HCT116 (cell line): ENCODE measurements at regions not wholly inside any gene's neighbourhood (a gene's known extent, or its start where the extent isn't known, plus 50 kb on each side); places are given as distances from the start of the nearest gene placed in this dataset.
"Not testable (repeated sequence)": the region's sequence is repeated elsewhere in the genome, so short reads cannot be mapped to it uniquely, and the experiment has no call there.

ENCODE experiments used
- ATAC-seq: fragments of 200-7000 bp; cut with Tn5 transposase; 2 replicates; pipeline ENCODE4 v1.9.1; 2020; ENCODE audit warnings: mild to moderate bottlenecking, moderate library complexity
- BruUV-seq: library from RNA; stranded (reverse); fragments of 400-500 nt; replicated peaks from 2 replicates; lab custom pipeline; 2021; lab: Mats Ljungman, UMichigan
- CTCF ChIA-PET: fragments of 300-600 bp; sonication (Branson Sonifier 250); formaldehyde crosslinking; loops from one replicate; lab custom pipeline; 2021; ENCODE audit warnings: antibody characterized with exemption; lab: Charles Lee
- POLR2A ChIA-PET: fragments of 300-600, 350-600 bp; sonication (Branson Sonifier 250); formaldehyde crosslinking; loops from one replicate; lab custom pipeline; 2021; ENCODE audit warnings: antibody characterized with exemption; lab: Charles Lee
- RAD21 ChIA-PET, 2 experiments: fragments of 300-600 bp; sonication (Branson Sonifier 250); formaldehyde crosslinking; loops; one replicate each; lab custom pipeline; 2023; ENCODE audit warnings: low total read pairs in 2 of 2; ENCODE audit not compliant: uncharacterized antibody in 2 of 2, unreplicated experiment in 2 of 2, low non-redundant PET in 1 of 2; lab: Charles Lee
- DNase-seq: peaks from one replicate; pipeline ENCODE4 v3.0.0-alpha.2; 2010; ENCODE audit warnings: low read depth, low spot score
- H2AFZ ChIP-seq: fragments of 200-600 bp; shearing (Covaris generic), sonication (generic); 2 replicates; pipeline ENCODE4 v1.6.1; 2017; ENCODE audit warnings: low read depth, mixed run types, mixed read lengths, antibody characterized with exemption, low read length; ENCODE audit not compliant: poor library complexity, severe bottlenecking
- H3K27ac ChIP-seq: 2 replicates; pipeline ENCODE4 v1.5.1; 2012; ENCODE audit warnings: low read depth, low read length
- H3K27me3 ChIP-seq: fragments of 200-600 bp; sonication (generic); 2 replicates; pipeline ENCODE4 v1.6.1; 2016; ENCODE audit warnings: mixed run types, low read length, mixed read lengths; ENCODE audit not compliant: insufficient read depth
- H3K36me3 ChIP-seq, 2 experiments: fragments of 200-500 bp in 1 of 2; fragments of 200-600 bp in 1 of 2; sonication (Bioruptor generic) in 1 of 2; sonication (generic) in 1 of 2; 2 replicates each; pipeline versions ENCODE4 v1.5.1 to v1.6.1; 2014 to 2016; ENCODE audit warnings: low read length in 2 of 2, inconsistent platforms in 1 of 2, mixed read lengths in 1 of 2, mixed run types in 1 of 2; ENCODE audit not compliant: insufficient read depth in 2 of 2, control insufficient read depth in 1 of 2
- H3K4me1 ChIP-seq, 2 experiments: fragments of 200-600 bp in 1 of 2; sonication (generic) in 1 of 2; 2 replicates each; pipeline versions ENCODE4 v1.5.1 to v1.6.1; 2012 to 2017; ENCODE audit warnings: low read length in 2 of 2, inconsistent platforms in 1 of 2, mild to moderate bottlenecking in 1 of 2, mixed read lengths in 1 of 2, mixed run types in 1 of 2, moderate library complexity in 1 of 2; ENCODE audit not compliant: insufficient read depth in 2 of 2, control insufficient read depth in 1 of 2
- H3K4me2 ChIP-seq: fragments of 200-600 bp; sonication (generic); 2 replicates; pipeline ENCODE4 v1.6.1; 2017; ENCODE audit warnings: mixed run types, low read length, mixed read lengths
- H3K4me3 ChIP-seq, 2 experiments: fragments of 200-600 bp in 1 of 2; sonication (generic) in 1 of 2; replicated peaks in 1 of 2; 2 replicates each; pipeline ENCODE4 v1.5.1; 2011 to 2016; ENCODE audit warnings: low read length in 2 of 2, control low read depth in 1 of 2, low read depth in 1 of 2, mild to moderate bottlenecking in 1 of 2, mixed read lengths in 1 of 2, mixed run types in 1 of 2
- H3K79me2 ChIP-seq: fragments of 200-600 bp; sonication (generic); 2 replicates; pipeline ENCODE4 v1.6.1; 2017; ENCODE audit warnings: mild to moderate bottlenecking, mixed run types, low read length, moderate library complexity, mixed read lengths; ENCODE audit not compliant: insufficient read depth
- H3K9ac ChIP-seq: fragments of 200-600 bp; sonication (generic); 2 replicates; pipeline ENCODE4 v1.6.1; 2016; ENCODE audit warnings: low read length, mixed read lengths
- H3K9me2 ChIP-seq: fragments of 200-600 bp; sonication (generic), shearing (Covaris generic); 2 replicates; pipeline ENCODE4 v1.6.1; 2017; ENCODE audit warnings: mixed run types, mild to moderate bottlenecking, moderate library complexity; ENCODE audit not compliant: insufficient read depth
- H3K9me3 ChIP-seq, 2 experiments: fragments of 200-500 bp in 1 of 2; fragments of 200-600 bp in 1 of 2; sonication (Bioruptor generic) in 1 of 2; sonication (generic) in 1 of 2; 2 replicates each; pipeline ENCODE4 v1.6.1; 2014 to 2017; ENCODE audit warnings: low read length in 2 of 2, mixed read lengths in 2 of 2, inconsistent platforms in 1 of 2, low read depth in 1 of 2, mild to moderate bottlenecking in 1 of 2, mixed run types in 1 of 2, moderate library complexity in 1 of 2; ENCODE audit not compliant: control insufficient read depth in 1 of 2, insufficient read depth in 1 of 2
- H4K20me1 ChIP-seq: fragments of 200-600 bp; sonication (generic), shearing (Covaris generic); 2 replicates; pipeline ENCODE4 v1.6.1; 2017; ENCODE audit warnings: mixed run types, mild to moderate bottlenecking, moderate library complexity; ENCODE audit not compliant: insufficient read depth
- JUND ChIP-seq: IDR thresholded peaks from 2 replicates; pipeline ENCODE4 v1.6.1; 2012
- SIN3A ChIP-seq: IDR thresholded peaks from 2 replicates; pipeline ENCODE4 v1.6.1; 2012; ENCODE audit warnings: low read depth
- SP1 ChIP-seq: IDR thresholded peaks from 2 replicates; pipeline ENCODE4 v1.6.1; 2012; ENCODE audit warnings: low read depth
- intact Hi-C: fragments of 100-400 bp; cut with micrococcal nuclease; formaldehyde crosslinking; loops from 2 replicates; pipeline ENCODE4 v1.10.0; 2022

- H3K9me3 ChIP-seq, H3K79me2 ChIP-seq, H3K9me2 ChIP-seq, DNase-seq, H3K4me1 ChIP-seq, H3K27me3 ChIP-seq, POLR2A ChIA-PET, CTCF ChIA-PET, H2AFZ ChIP-seq, H3K36me3 ChIP-seq, intact Hi-C loops, H4K20me1 ChIP-seq, RAD21 ChIA-PET: not testable (repeated sequence)
- H3K9ac ChIP-seq: peak overlapping the region; percentile 69
- peak; percentile 49 for ATAC-seq
- peak overlapping the region; percentile 29; the same call in 1 of the 2 replicates for H3K27ac ChIP-seq
- BruUV-seq: TSS peak; percentile 85
- peak overlapping the region; percentile 57 to 74 for H3K4me3 ChIP-seq
- peak overlapping the region; percentile 67 for H3K4me2 ChIP-seq
Observed at GRCh38 chrX:121196872-121197444, 149.5 kb downstream of the GLUD2 start.

GRCh38 chrX:121208563-121208962 lies 161.2 kb downstream of the GLUD2 start:
- DNase-seq: no peak
- no TSS peak for BruUV-seq

More at GRCh38 chrX:121208563-121208962, 161.2 kb downstream of the GLUD2 start:
- Histone ChIP-seq H3K4me3 (no peak overlapping the region), H3K36me3 (no peaks in the 10 kb centered on the region), H3K4me2 (no peak overlapping the region), H4K20me1 (no peaks in the 10 kb centered on the region), H3K9me2 (no peaks in the 10 kb centered on the region), H3K27me3 (no peaks in the 10 kb centered on the region), H3K79me2 (no peaks in the 10 kb centered on the region), H2AFZ (no peak overlapping the region), H3K27ac (no peak overlapping the region), H3K4me1 (no peaks in the 10 kb centered on the region), H3K9me3 (no peaks in the 10 kb centered on the region), H3K9ac (no peak overlapping the region)
- RAD21 ChIA-PET: no interaction called here
- intact Hi-C loops: no loop called here
- POLR2A ChIA-PET: no interaction called here
- CTCF ChIA-PET: no interaction called here
- no peak for TF ChIP-seq SIN3A
- no peak for TF ChIP-seq JUND
- TF ChIP-seq SP1: no peak
- ATAC-seq: no peak
